Psoas muscle (tissue), 7 donors: ENCODE measurements at regions not wholly inside any gene's neighbourhood (a gene's known extent, or its start where the extent isn't known, plus 50 kb on each side); places are given as distances from the start of the nearest gene placed in this dataset.
A peak's percentile ranks its signal among the peaks of the same experiment; 100 is the strongest.

Experiments used
- ATAC-seq, 4 donors: fragments of 200-7000 bp; cut with Tn5 transposase; one replicate each; pipeline ENCODE4 v1.9.1; 2020; ENCODE audit warnings: moderate library complexity in 3 of 4, mild to moderate bottlenecking in 2 of 4
- DNase-seq, 2 donors: peaks; one replicate each; pipeline ENCODE4 v3.0.0-alpha.2; 2020
- H3K27ac ChIP-seq: fragments of 200-600 bp; one replicate; pipeline ENCODE4 v1.8.0; 2022
- H3K27me3 ChIP-seq, 3 donors: fragments of 200-600 bp in 1 of 3; one replicate each; pipeline versions ENCODE4 v1.6.1 to v1.8.0; 2013 to 2022; ENCODE audit warnings: low read length in 2 of 3, mild to moderate bottlenecking in 2 of 3, moderate library complexity in 1 of 3; ENCODE audit not compliant: insufficient read depth in 3 of 3
- H3K36me3 ChIP-seq, 2 donors: fragments of 200-600 bp in 1 of 2; one replicate each; pipeline versions ENCODE4 v1.6.1 to v1.8.0; 2013 to 2022; ENCODE audit warnings: low read depth in 1 of 2, mild to moderate bottlenecking in 1 of 2, moderate library complexity in 1 of 2; ENCODE audit not compliant: insufficient read depth in 1 of 2
- H3K4me1 ChIP-seq: fragments of 200-600 bp; one replicate; pipeline ENCODE4 v1.8.0; 2022
- H3K4me3 ChIP-seq: fragments of 200-600 bp; one replicate; pipeline ENCODE4 v1.8.0; 2022; ENCODE audit warnings: mild to moderate bottlenecking
- H3K9me3 ChIP-seq: fragments of 200-600 bp; one replicate; pipeline ENCODE4 v1.8.0; 2022
- CTCF ChIP-seq: fragments of 200-600 bp; IDR thresholded peaks from one replicate; pipeline ENCODE4 v1.8.0; 2022; ENCODE audit warnings: antibody characterized with exemption
- WGBS, 3 donors: extraction: QIAGEN DNeasy Blood & Tissue Kit; methylation state at CpG; one replicate each; pipeline versions ENCODE4 v1.1.6 to v1.1.7; 2013; 5-methylcytosine and 5-hydroxymethylcytosine counted together
- intact Hi-C, 2 donors: fragments of 100-400 bp; cut with DNase I; formaldehyde crosslinking; loops; one replicate each; pipeline versions ENCODE4 v1.11.0 to v1.14.2; 2022
- donor health status: healthy with polysubstance abuse.
- donor health status: DM: no; HTN: no; CAD: no; lungs with moderate emphysema.
- donor health status: Bipolar disorder and iron deficiency.
- donor health status: healthy.
- donor health status: DM: yes; HTN: yes; CAD: no.
- donor health status: DM: no; HTN: no; CAD: no.
- donor health status: DM: yes; HTN: yes; CAD: no.

DNA sequence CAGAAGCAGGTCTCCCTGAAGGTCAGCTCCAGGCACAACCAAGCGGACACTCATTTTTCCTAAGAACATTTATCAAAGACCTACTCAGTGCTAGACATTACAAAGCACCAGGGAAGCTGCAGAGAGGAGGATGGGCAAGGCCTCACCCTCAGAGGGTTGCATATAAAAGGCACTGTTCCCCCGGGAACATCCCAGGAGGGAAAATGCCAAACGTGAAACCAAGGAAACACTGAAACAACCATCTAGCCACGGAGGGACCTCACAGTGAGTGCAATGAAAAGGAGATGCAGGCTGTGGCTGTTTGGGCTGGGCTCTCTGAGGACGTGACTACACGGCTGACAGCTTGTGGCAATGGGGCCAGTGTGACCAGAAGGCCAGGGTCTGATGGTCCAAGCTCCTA, 117.4 kb upstream of the VASH1 start:
- H3K4me3 ChIP-seq: no peak overlapping the region
- WGBS, 3 donors: 49 to 58% (median 51%) methylated on average over 6 of the region's 6 CpGs
- TF ChIP-seq CTCF: no peak
- no peaks in the 10 kb centered on the region for H3K9me3 ChIP-seq
- no peak for DNase-seq
- peaks cover 0 to 2% (median 0%) of the 10 kb centered on the region in 3 donors for H3K27me3 ChIP-seq
- no peaks in the 10 kb centered on the region for H3K36me3 ChIP-seq
- no peak for ATAC-seq
- H3K4me1 ChIP-seq: no peaks in the 10 kb centered on the region
- intact Hi-C loops: loop anchor here (10.0 kb wide), 1 partner anchor 589 kb away; no protein-coding TSS in a partner anchor
- no peak overlapping the region for H3K27ac ChIP-seq

- H3K27ac ChIP-seq: no peak overlapping the region
- no peaks in the 10 kb centered on the region for H3K9me3 ChIP-seq
- ATAC-seq (peak in 1 of 4 donors; percentile 42), DNase-seq (no peak)
- H3K4me3 ChIP-seq: no peak overlapping the region
- peak; percentile 42 for TF ChIP-seq CTCF
- intact Hi-C loops: loop anchor here (10.0 kb wide), 1 partner anchor 590 kb away; no protein-coding TSS in a partner anchor
- H3K27me3 ChIP-seq: peaks cover 0 to 2% (median 0%) of the 10 kb centered on the region in 3 donors
- H3K36me3 ChIP-seq: no peaks in the 10 kb centered on the region
- H3K4me1 ChIP-seq: no peaks in the 10 kb centered on the region
- WGBS, 3 donors: 23 to 28% (median 27%) methylated on average over 13 of the region's 13 CpGs
Observed at GRCh38 chr14:76644855-76645518, 116.3 kb upstream of the VASH1 start.

- WGBS, 3 donors: 80 to 84% (median 81%) methylated on average over 7 of the region's 7 CpGs
- Histone ChIP-seq H3K4me1 (no peaks in the 10 kb centered on the region), H3K4me3 (no peak overlapping the region), H3K27me3 (peaks cover 0 to 2% (median 0%) of the 10 kb centered on the region in 3 donors), H3K9me3 (no peaks in the 10 kb centered on the region), H3K27ac (no peak overlapping the region), H3K36me3 (no peaks in the 10 kb centered on the region)
- peak; percentile 82 for TF ChIP-seq CTCF
- ATAC-seq (peak; percentile 73 to 81 (median 76)), DNase-seq (no peak)
- intact Hi-C loops: loop anchor here (2.0 to 10.0 kb wide), 3 partner anchors 191 to 593 kb away; no protein-coding TSS in a partner anchor
Observed at GRCh38 chr14:76647697-76648298, 113.5 kb upstream of the VASH1 start.

DNA sequence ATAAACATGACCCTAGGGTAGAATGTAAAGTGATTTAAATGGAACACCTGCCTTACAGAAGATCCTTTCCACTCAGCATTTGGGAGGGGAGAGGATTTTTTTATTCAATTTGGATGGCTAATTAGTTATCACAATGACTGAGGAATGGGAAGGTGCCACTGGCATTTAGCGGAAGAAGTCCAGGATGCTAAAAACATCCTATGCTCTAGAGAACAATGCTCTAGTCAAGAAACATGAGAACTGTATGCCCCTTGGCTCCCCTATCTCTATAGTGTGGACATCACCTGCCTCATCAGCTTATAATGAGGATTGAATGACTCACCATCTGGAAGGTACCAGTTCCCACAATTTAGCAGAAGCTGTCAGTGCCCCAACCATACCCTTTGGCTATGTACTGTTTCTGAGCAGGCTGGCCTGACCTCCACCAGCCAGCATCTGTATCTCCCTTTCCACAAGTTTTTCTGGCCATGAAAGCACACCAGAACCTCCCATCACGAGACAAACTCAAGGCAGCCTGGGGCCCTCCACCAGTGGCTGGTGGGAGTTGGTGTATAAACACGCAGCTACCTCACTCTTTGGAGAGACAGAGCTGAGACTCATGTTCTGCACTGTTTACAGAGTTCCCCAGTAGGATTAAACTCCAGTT, 109.7 kb upstream of the VASH1 start:
- no peaks in the 10 kb centered on the region for H3K36me3 ChIP-seq
- no peaks in the 10 kb centered on the region for H3K4me1 ChIP-seq
- intact Hi-C loops: no loop called here
- no peak overlapping the region for H3K27ac ChIP-seq
- H3K4me3 ChIP-seq: no peak overlapping the region
- H3K9me3 ChIP-seq: no peaks in the 10 kb centered on the region
- no peak for ATAC-seq
- 79 to 89% (median 79%) methylated on average over 3 of the region's 3 CpGs for WGBS, 3 donors
- H3K27me3 ChIP-seq: peaks cover 0 to 2% (median 2%) of the 10 kb centered on the region in 3 donors
- no peak for DNase-seq
- TF ChIP-seq CTCF: no peak
